ENCODE measurements at regions not wholly inside any gene's neighbourhood (a gene's known extent, or its start where the extent isn't known, plus 50 kb on each side); places are given as distances from the start of the nearest gene placed in this dataset.

- H3K9me3 ChIP-seq (ENCODE audit: severe bottlenecking) = peaks cover 9% of the 10 kb centered on the region
- H3K27ac ChIP-seq = peak overlapping the region; percentile 87
- peak overlapping the region; percentile 10; the same call in 1 of the 2 replicates for H3K4me3 ChIP-seq (ENCODE audit: low read depth, low read length)
- H3K27me3 ChIP-seq (ENCODE audit: insufficient read depth, low read depth, severe bottlenecking) = no peaks in the 10 kb centered on the region
- H3K36me3 ChIP-seq = no peaks in the 10 kb centered on the region
- peak; percentile 67 for DNase-seq
- TF ChIP-seq, protein P1, sequence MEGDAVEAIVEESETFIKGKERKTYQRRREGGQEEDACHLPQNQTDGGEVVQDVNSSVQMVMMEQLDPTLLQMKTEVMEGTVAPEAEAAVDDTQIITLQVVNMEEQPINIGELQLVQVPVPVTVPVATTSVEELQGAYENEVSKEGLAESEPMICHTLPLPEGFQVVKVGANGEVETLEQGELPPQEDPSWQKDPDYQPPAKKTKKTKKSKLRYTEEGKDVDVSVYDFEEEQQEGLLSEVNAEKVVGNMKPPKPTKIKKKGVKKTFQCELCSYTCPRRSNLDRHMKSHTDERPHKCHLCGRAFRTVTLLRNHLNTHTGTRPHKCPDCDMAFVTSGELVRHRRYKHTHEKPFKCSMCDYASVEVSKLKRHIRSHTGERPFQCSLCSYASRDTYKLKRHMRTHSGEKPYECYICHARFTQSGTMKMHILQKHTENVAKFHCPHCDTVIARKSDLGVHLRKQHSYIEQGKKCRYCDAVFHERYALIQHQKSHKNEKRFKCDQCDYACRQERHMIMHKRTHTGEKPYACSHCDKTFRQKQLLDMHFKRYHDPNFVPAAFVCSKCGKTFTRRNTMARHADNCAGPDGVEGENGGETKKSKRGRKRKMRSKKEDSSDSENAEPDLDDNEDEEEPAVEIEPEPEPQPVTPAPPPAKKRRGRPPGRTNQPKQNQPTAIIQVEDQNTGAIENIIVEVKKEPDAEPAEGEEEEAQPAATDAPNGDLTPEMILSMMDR (IDR thresholded peaks at IDR 0.05; ENCODE audit: low read depth, low read length) = no peak
Observed at GRCh38 chr18:3397786-3398185, 52.2 kb upstream of the TGIF1 start.

All from WERI-Rb-1 (cell line).